NCI-H187 treated with DMSO at 0.1 percent for 48 hours (cell line): ENCODE measurements at regions not wholly inside any gene's neighbourhood (a gene's known extent, or its start where the extent isn't known, plus 50 kb on each side); places are given as distances from the start of the nearest gene placed in this dataset.

Experiments
- DNase-seq: peaks from one replicate; lab custom pipeline; 2025; lab: John Stamatoyannopoulos, UW

GRCh38 chr2:19138264-19138825, 220.1 kb downstream of the OSR1 start:
- DNase-seq = no peak

GRCh38 chr2:19137433-19137832, 221.0 kb downstream of the OSR1 start:
- no peak for DNase-seq

GRCh38 chr2:19132967-19133366, 225.5 kb downstream of the OSR1 start:
- DNase-seq = no peak

GRCh38 chr2:19131871-19132270, 226.6 kb downstream of the OSR1 start:
- no peak for DNase-seq

GRCh38 chr2:19128148-19128547, 230.3 kb downstream of the OSR1 start:
- DNase-seq = no peak

GRCh38 chr2:19127616-19128015, 230.8 kb downstream of the OSR1 start:
- DNase-seq = no peak

GRCh38 chr2:19125901-19126680, 232.3 kb downstream of the OSR1 start:
- DNase-seq = no peak

- no peak for DNase-seq
Measured at GRCh38 chr2:19124135-19124534, 234.3 kb downstream of the OSR1 start.

- no peak for DNase-seq
Measured at GRCh38 chr2:19123556-19123955, 234.9 kb downstream of the OSR1 start.

GRCh38 chr2:19122220-19122619, 236.2 kb downstream of the OSR1 start:
- DNase-seq = no peak

GRCh38 chr2:19120941-19121750, 237.3 kb downstream of the OSR1 start:
- DNase-seq = no peak

GRCh38 chr2:19120181-19120580, 238.2 kb downstream of the OSR1 start:
- no peak for DNase-seq

- no peak for DNase-seq
Measured at GRCh38 chr2:19119326-19120001, 239.0 kb downstream of the OSR1 start.

- no peak for DNase-seq
Measured at GRCh38 chr2:19116918-19117317, 241.5 kb downstream of the OSR1 start.

- DNase-seq = no peak
Measured at GRCh38 chr2:19114754-19115231, 243.6 kb downstream of the OSR1 start.

- DNase-seq = no peak
Measured at GRCh38 chr2:19114126-19114525, 244.3 kb downstream of the OSR1 start.

- no peak for DNase-seq
Measured at GRCh38 chr2:19111354-19111753, 247.1 kb downstream of the OSR1 start.

GRCh38 chr2:19109518-19109917, 248.9 kb downstream of the OSR1 start:
- DNase-seq = no peak

- no peak for DNase-seq
Measured at GRCh38 chr2:19106376-19106775, 252.0 kb downstream of the OSR1 start.

GRCh38 chr2:19104503-19104902, 253.9 kb downstream of the OSR1 start:
- no peak for DNase-seq

- no peak for DNase-seq
Measured at GRCh38 chr2:19102696-19103423, 255.6 kb downstream of the OSR1 start.

- DNase-seq = no peak
Measured at GRCh38 chr2:19101968-19102367, 256.5 kb downstream of the OSR1 start.
